HG03280 (cell line): ENCODE measurements at regions not wholly inside any gene's neighbourhood (a gene's known extent, or its start where the extent isn't known, plus 50 kb on each side); places are given as distances from the start of the nearest gene placed in this dataset.

ENCODE experiments used
- ATAC-seq: cut with Tn5 transposase; IDR thresholded peaks from one replicate; pipeline ENCODE4 v1.9.1; 2021; ENCODE audit warnings: mild to moderate bottlenecking, moderate library complexity; ENCODE audit not compliant: unreplicated experiment

DNA sequence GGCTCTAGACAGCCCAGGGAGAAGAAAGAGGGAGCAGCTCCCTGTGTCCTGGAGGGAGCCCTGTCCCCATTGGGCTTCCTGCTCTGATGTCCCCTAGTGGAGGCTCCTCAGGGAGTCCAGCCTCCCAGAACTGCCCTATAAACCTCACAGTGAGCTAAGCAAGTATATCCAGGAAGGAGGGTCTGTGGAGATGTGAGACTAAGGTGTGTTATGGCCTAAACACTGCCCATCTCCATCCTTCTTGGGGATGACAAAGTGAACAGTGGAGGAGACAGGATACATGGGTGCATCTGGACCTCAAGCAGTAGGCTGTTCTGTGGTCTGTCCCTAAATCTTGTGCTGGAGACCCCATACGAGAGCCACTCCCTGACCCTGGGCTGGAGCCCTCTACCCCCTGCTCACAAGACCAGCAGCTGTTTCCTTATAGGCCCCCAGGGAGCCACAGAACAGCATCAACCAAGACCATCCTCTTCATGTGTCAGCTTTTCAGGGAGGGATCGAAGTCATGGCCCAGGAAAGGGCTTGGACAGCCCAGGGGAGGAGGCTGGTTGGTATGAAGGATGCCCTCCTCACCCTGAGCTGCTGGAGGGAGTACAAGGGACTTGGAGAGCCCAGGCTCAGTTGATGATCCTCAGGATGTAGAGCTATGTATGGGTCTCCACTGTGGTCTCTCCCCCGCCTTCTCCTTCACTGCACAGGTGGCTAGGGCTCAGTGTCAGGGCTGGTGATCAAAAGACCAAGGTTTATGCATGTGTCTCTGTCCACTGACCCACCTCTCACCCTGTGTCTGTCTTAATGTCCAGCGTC lies 49.7 kb upstream of the TOP3B start:
- ATAC-seq, result no peak
